ENCODE measurements at regions not wholly inside any gene's neighbourhood (a gene's known extent, or its start where the extent isn't known, plus 50 kb on each side); places are given as distances from the start of the nearest gene placed in this dataset.

GRCh38 chr4:111632641-111633151 lies 512.6 kb upstream of the FAM241A start:
- WGBS, 2 experiments (ENCODE audit: extremely low coverage in 2 of 2, insufficient read length in 1 of 2), result 83% methylated on average over 1 of the region's 1 CpG; no CpG with 5 or more reads in 1 of the 2 experiments
- H4K20me1 ChIP-seq (ENCODE audit: insufficient read depth, low read length), result no peaks in the 10 kb centered on the region
- H2BK20ac ChIP-seq (ENCODE audit: low read depth, low read length), result no peak overlapping the region
- no peak overlapping the region for H3K9ac ChIP-seq (ENCODE audit: low read depth, low read length)
- H2AK5ac ChIP-seq (ENCODE audit: low read depth, low read length), result no peak overlapping the region
- H4K91ac ChIP-seq (ENCODE audit: insufficient read depth, low read depth, low read length), result no peak overlapping the region
- no peak overlapping the region for H4K5ac ChIP-seq (ENCODE audit: low read depth, low read length)
- no peak overlapping the region for H3K23ac ChIP-seq (ENCODE audit: low read depth, low read length)
- dilution Hi-C loops (cut with HindIII; ENCODE audit: low sequenced_read_pairs, unreplicated experiment) (no loop called here), intact Hi-C loops (cut with micrococcal nuclease) (loop anchor here (5.0 to 10.0 kb wide), 3 partner anchors 350 to 768 kb away; no protein-coding TSS in a partner anchor), in situ Hi-C loops (cut with MboI; ENCODE audit: low sequenced_read_pairs) (loop anchor here (5.0 to 25.0 kb wide), 3 partner anchors 495 to 1000 kb away; no protein-coding TSS in a partner anchor)
- TF ChIP-seq CEBPB (IDR thresholded peaks at IDR 0.05; ENCODE audit: low read depth, low read length), result peak; percentile 40; the same call in 1 of the 2 replicates
- TF ChIP-seq NFE2L2 (IDR thresholded peaks at IDR 0.05; ENCODE audit: low read depth, low read length), result no peak
- H4K8ac ChIP-seq (ENCODE audit: low read depth in 2 of 2, low read length in 2 of 2), result no peak overlapping the region
- no peaks in the 10 kb centered on the region for H3K27me3 ChIP-seq (ENCODE audit: control insufficient read depth, insufficient read depth, low read length)
- H3K27ac ChIP-seq (ENCODE audit: insufficient read depth, low read length), result no peak overlapping the region
- no peak overlapping the region for H3K18ac ChIP-seq (ENCODE audit: low read depth, low read length)
- CTCF ChIA-PET, result interaction anchor here (0.6 to 0.7 kb wide), 2 partner anchors 216 to 398 kb away, joined by 3 to 5 read pairs; no protein-coding TSS in a partner anchor
- no peak overlapping the region for H2AFZ ChIP-seq (replicated peaks; ENCODE audit: low read length, poor library complexity)
- no TSS peak for BruUV-seq (replicated peaks)
- H3K4me1 ChIP-seq (ENCODE audit: control insufficient read depth, insufficient read depth, low read length), result no peaks in the 10 kb centered on the region
- no peak overlapping the region for H3K4me2 ChIP-seq (ENCODE audit: low read depth, low read length)
- no peak overlapping the region for H3K56ac ChIP-seq (ENCODE audit: extremely low read depth, insufficient read depth, low read length)
- no peaks in the 10 kb centered on the region for H3K79me1 ChIP-seq (ENCODE audit: low read depth in 1 of 2, low read length in 2 of 2)
- no peak overlapping the region for H2BK120ac ChIP-seq (ENCODE audit: low read depth, low read length)
- no peak overlapping the region for H2AK9ac ChIP-seq (replicated peaks; ENCODE audit: low read depth, low read length, poor library complexity)
- H3K9me1 ChIP-seq (ENCODE audit: insufficient read depth, low read length), result no peaks in the 10 kb centered on the region
- no peaks in the 10 kb centered on the region for H3K36me3 ChIP-seq (ENCODE audit: control insufficient read depth, insufficient read depth, low read length)
- peak; percentile 53 for DNase-seq
- no peak overlapping the region for H2BK5ac ChIP-seq (ENCODE audit: low read depth, low read length, poor library complexity, severe bottlenecking)
- H3K4ac ChIP-seq (ENCODE audit: low read depth, low read length), result no peak overlapping the region
- H3K9me3 ChIP-seq (ENCODE audit: control insufficient read depth, insufficient read depth, low read length), result no peaks in the 10 kb centered on the region
- no peak overlapping the region for H3K14ac ChIP-seq (replicated peaks; ENCODE audit: low read depth, low read length)
- H2BK15ac ChIP-seq (ENCODE audit: low read depth, low read length), result no peak overlapping the region
- POLR2A ChIA-PET (ENCODE audit: unreplicated experiment), result no interaction called here
- no peak overlapping the region for H3K4me3 ChIP-seq (ENCODE audit: insufficient read depth, low read depth, low read length)
- ATAC-seq (ENCODE audit: low read depth), result peak; percentile 51; the same call in 1 of the 2 replicates

Measured in IMR-90 (cell line).